DMS 273 (cell line): ENCODE measurements at regions not wholly inside any gene's neighbourhood (a gene's known extent, or its start where the extent isn't known, plus 50 kb on each side); places are given as distances from the start of the nearest gene placed in this dataset.
"Not testable (repeated sequence)": the region's sequence is repeated elsewhere in the genome, so short reads cannot be mapped to it uniquely, and the experiment has no call there.

ENCODE experiments used
- DNase-seq: peaks from one replicate; lab custom pipeline; 2025; ENCODE audit not compliant: unreplicated experiment; lab: John Stamatoyannopoulos, UW

DNA sequence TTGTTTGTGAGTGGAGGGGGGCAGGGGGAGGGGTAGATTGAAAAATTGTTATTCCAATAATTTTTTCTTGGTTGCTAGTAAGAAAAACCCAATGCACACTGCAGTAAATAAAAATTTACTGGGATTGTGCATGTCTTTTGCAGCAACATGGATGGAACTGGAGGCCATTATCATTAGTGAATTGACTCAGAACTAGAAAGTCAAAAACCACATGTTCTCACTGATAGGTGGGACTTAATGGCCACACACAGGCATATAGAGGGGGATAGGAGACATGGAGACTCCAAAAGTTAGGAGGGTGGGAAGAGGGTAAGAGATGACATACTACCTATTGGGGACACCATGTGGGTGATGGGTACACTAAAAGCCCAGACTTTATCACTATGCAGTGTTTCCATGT is 67.2 kb downstream of the BUB3 start:
- DNase-seq = no peak

DNA sequence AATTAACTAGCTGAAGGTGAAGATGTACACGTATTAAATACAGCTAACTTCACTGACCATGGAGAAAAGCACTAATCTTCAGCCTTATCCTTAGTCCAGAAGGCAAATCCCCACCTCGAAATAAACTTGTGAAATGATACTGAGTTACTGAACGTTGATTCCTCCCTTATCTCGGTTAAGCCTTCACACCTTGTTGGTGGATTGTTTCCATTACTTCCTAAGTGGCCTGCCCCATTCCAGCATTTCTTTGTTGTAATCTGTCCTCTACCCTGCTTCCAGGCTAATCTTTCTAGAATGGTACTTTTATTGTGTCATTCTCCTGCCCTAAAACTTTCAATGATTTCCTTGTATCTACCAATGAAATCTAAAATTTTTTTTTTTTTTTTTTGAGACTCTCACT is 68.6 kb downstream of the BUB3 start:
- no peak for DNase-seq

DNA sequence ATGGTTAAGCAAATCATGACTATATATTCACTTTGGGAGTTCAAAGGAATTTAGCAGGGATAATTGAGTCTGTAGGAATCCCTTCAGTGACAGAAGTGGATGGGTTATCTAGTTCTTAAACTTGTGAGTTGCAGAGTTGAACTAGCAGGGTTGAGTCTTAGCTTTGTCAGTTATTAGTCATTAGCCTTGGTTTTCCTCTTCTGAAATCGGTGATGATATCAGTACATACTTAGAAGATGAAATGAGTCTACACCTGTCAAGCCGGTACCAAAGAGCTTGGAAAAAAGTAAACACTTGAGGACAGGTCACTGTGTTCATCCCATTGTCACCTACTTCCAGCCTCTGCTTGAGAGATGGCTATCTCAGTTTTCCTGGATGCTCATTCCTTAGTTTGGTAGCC is 73.5 kb downstream of the BUB3 start:
- no peak for DNase-seq

DNA sequence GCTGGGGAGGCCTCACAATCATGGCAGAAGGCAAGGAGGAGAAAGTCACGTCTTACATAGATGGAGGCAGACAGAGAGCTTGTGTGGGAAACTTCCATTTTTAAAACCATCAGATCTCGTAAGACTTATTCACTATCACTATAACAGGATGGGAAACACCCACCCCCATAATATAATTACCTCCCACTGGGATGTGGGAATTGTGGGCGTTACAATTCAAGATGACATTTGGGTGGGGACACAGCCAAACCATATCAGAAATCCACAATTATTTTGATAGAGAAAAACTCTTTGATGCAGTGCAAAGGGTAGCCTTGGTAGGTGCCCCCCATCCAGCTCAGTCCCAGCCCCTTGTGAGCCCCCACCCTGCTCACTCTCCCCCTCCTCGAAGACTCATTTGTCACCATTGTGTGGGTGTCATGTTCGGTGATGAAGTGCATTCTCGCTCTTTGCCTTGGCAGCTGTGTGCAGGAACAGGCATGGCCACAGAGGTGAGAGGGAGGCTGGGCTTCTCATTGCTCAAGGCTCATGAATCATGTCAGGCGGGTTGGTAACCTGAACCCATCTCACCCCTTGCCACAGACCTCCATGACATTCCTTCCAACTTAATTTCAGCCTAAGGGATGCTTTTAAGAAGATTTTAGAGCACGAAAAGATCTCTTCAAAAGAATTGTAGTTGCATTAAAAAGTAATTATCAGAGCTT is 75.9 kb downstream of the BUB3 start:
- no peak for DNase-seq

DNA sequence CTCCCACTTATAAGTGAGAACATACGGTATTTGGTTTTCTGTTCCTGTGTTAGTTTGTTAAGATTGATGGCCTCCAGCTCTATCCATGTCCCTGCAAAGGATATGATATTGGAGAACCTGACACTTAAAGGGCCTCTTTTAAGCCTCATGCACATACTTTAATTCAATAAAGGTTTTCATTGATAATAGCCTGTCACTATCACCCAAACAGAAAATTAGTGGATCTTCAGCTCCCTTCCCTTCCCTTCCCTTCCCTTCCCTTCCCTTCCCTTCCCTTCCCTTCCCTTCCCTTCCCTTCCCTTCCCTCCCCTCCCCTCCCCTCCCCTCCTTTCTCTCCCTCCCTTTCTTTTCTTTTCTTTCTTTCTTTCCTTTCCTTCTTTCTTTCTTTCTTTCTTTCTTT is 78.7 kb downstream of the BUB3 start:
- not testable (repeated sequence) for DNase-seq

DNA sequence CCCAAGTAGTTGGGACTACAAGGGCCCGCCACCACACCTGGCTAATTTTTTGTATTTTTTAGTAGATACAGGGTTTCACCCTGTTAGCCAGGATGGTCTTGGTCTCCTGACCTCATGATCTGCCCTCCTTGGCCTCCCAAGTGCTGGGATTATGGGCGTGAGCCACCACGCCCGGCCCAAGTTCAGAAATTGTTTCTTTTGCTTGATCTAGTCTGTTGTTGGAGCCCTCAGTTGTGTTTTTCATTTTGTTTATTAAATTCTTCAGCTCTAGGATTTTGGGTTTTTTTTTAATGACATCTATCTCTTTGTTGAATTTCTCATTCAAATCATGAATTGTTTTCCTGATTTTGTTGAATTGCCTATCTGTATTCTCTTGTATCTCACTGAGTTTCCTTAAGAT is 80.8 kb downstream of the BUB3 start:
- not testable (repeated sequence) for DNase-seq

DNA sequence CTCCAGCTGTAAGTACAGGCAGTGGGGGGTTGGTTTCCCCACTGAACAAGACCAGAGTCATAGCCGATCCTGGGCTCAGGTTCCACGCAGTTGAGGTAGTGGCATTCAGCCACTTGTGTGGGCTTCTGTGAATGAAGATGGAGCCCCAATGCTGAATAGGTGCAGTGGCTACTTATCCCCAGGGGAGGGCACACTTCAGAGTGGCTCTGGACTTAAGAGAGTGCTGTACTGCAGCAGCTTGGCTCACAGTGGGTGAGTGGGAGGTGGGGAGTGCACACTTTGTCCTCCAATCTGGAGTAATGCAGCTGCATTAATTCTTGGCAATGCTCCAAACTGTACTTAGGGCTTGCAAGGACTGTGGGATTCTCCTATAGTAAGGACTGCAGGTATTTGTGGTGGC is 81.9 kb downstream of the BUB3 start:
- peak; percentile 62 for DNase-seq

DNA sequence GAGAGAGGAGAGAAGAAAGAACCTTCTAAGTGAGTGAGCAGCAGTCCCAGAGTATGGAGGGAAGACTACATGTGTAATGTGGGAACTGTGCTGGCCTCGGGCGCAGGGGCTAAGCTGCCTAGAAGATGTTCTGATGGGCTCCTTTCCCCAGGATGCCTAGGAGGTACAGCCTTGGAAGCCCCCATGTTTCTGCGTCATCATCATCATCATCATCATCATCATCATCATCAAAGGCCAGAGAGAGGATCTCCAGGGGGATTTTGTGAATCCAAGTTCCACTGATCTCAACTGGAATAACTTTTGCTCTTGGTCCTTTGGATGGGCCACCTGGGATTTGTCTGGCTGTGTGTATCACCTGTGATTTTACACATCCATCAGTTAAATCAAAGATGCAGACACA is 86.0 kb downstream of the BUB3 start:
- DNase-seq = no peak

DNA sequence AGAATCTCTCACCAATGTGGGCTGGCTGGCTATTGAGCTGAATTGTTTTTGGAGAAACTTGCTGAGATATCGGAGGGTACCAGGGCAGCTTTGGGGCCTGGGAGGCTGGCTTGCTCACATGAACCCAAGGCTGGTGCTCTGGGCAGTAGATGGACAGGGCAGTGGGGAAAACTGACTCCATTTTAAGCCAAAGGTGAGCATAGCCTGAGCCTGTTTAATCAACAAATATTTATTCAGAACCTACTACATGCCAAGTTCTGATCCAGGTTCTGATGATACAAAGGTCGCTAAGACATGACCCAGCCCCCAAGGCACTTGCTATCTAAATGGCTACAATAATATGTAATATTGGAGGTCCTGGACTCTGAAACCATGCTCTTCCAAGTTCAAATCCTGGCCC is 86.6 kb downstream of the BUB3 start:
- DNase-seq = no peak

DNA sequence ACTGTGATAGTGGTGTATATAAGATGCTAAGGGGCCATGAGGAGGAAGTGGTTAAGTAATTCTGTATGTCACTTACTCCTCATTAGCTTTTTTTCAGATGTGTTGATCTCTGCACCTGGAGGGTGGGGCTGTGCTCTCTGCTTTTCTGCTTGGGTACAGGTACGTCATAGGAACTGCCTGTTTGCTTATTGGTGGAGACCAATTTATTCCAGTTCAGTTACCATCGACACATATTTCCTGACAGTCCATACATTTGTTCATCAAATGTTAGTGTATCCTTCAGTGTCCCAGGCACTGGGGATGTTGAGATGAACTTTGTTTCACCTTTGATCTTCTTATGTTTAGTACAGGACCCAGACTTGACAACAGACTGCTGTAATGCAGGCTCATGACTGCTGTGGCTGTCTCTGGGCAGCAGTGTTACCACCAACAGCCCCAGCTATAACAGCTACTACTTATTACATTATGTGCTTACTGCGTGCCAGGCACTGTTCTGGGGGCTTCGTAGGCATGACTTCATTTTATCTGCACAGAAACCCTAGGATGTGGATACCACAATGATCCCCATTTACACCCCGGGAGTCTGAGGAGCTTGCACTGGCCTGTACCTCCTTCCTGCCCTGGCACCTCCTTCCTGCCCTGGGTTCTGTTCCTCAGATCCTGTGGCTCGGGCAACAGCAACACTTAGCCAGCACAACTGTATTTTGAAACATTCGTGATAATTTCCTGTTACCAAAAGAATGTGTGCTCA is 87.4 kb downstream of the BUB3 start:
- DNase-seq = no peak

DNA sequence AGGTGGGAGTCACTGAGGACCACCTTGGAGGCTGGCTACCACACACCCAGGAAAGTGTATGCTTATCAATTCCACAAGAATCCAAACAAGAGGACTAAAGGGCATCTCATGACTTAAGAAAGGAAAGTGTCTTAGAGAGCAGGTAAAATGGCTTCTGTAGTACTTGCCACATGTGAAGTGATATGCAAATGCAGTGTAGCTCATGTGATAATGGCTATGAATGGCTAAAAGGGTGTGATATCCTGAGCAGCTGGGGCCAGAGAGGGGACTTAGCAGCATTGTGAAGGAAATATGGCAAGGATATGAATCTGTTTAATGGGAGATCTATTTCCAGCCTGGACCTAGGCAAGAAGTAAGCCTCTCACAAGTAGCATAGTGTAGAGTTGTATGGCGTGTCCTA is 90.5 kb downstream of the BUB3 start:
- DNase-seq = no peak

DNA sequence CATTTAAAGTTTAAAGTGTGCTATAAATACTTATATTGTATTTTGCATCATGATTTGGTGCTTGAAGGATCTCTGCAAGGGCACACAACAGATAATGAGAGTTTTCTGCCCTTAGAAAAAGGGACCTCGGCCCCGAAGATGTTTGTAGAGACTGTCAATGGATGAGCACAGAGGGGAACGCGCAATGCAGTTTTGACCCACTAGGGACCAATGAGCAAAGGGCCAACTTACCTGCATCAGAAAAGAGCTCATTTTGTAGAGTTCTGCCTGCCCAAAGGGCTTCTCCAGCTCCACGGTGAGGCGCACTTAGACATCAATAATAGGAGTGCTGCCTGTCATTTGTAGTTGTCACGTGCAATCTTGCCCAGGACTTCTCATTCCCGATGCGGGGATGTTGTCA is 91.1 kb downstream of the BUB3 start:
- DNase-seq = no peak

DNA sequence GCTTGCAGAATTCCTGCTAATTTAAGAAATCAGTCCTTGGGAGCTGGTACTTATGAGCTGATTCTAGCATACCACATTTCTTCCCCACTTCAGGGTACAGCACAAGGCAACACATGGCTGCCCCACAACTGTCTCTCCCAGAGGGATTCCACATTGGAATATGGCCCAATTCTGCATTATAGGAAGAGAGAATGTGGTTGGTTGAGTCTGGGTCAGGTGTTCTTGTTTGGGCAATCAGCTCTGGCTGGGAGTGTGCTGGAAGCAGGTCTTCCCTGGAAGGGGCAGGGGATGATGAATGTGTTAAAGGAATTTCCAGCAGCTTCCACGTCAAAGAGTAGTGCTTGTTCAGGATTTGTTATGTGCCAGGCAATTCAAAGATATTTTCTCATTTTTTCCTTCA is 95.7 kb downstream of the BUB3 start:
- peak; percentile 77 for DNase-seq

DNA sequence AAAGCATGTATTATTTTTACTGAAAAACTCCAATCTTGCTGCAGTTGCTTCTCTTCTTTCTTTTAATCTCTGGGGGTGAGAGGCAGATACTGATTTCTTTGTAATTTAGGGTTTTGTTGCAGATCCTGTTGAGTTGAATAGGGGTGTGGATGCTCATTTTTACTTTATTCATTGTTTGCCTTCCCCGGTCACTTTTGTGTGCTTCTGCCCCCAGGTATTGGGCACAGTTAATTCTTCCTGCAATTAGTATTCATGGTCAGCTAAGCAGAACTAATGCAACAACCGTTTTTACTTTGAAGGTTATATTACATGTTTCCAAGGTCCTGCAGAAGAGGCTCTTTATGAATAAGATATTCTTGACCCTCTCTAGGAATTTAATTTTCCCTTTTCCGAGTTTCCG is 96.4 kb downstream of the BUB3 start:
- DNase-seq = no peak

DNA sequence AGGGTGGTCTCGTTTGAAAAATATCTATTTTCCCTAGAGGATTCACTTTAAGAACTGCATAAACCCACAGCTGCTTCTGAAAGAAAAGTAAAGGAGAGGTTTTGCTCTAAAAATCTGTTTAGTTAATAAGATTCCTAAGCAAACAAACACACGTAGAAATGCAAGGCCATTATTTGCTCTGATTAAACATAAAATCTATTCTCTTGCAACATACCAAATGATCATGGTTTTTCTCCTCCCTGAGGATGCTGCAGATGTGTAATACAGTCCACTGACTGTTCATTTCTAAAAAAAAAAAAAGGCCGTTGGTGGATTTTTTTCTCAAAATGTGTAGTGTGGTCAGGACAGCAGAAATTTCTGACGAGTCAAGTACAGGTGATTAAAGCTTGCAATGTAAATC is 98.6 kb downstream of the BUB3 start:
- DNase-seq = no peak

DNA sequence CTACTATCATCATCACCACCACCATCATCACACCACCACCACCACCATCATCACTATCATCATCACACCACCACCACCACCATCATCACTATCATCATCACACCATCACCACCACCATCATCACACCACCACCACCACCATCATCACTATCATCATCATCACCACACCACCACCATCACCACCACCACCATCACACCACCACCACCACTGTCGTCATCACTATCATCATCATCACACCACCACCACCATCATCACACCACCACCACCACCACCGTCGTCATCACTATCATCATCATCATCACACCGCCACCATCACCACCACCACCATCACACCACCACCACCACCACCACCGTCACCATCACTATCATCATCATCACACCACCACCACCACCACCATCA is 100.1 kb downstream of the BUB3 start:
- not testable (repeated sequence) for DNase-seq

DNA sequence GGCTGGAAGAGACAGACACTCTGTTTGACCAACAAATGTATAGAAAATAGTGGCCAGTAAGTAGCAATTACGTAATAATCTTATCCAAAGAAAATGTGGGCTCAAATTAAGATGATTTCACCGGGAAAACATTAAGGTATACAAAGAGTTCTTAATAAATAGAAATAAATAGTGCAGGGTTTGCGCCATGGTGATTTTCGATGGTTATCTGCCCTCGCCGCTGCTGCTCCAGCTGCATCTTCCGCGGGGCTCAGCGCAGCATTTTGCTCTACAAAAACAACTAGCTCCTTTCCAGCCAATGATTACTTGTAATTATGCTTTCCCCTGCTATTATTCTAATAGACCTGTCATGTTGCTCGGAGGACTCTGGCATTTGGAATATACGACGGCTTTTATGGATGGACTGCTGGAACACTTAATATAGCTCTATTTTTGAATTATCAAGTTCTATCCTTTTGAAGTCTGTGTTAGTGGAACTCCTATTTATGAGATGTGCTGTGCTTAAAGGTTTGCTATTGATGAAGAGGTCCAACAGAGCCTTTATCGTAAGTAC is 103.8 kb downstream of the BUB3 start:
- DNase-seq = no peak

DNA sequence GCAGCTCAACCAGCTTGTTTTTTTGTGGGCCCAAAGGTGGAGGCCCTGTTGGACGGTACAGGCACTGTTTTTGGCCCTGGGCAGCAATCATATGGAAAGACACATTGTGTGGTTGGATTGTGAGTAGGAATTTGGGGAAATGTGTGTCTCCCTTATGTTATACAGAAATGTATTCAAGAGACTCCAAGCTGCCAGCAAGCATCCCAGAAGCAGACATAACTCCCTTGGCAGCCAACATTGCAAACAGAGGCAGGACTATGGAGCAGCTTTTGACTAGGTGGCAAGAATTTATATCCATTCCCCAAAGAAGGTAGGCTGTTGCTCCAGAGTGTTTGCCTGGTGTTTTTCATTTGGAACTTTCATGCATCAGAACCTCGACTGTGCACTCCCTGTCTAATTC is 104.9 kb downstream of the BUB3 start:
- no peak for DNase-seq

DNA sequence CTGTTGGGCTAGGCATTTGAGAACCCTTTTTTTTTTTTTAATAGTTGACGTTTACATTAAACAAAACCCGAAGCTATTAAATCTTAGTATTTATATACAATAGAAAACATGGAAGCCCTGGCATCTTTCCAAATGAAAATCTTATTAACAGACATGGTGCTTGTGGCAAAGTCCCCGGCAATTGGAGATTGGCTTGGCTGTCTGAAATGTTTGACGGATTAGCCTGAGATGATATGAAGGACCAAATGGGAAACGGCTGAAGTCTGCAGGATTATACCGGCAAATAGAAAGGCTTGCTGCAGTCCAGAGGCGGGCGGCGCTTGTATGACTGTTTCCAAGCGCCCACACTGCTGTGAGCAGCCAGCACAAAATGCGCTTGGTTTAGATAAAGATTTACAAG is 105.6 kb downstream of the BUB3 start:
- no peak for DNase-seq

DNA sequence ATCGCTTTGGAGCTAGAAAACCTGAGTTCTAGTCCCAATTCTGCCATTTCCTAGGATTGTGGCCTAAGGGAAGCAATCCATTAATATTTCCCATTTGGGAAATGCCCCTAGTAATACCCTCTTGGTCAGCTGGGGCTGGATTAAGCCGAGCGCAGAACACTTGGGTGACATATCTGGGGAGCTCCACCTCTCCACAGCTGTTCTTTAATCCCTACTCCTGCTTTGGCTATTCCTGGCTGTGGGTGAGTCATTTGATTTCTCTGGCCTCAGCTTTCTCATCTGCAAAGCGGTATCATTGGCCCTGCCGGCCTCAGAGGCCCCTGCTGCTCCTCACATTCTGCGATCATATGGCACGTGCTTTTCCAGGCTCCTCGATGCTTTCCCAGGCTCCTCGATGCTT is 108.3 kb downstream of the BUB3 start:
- DNase-seq = no peak

DNA sequence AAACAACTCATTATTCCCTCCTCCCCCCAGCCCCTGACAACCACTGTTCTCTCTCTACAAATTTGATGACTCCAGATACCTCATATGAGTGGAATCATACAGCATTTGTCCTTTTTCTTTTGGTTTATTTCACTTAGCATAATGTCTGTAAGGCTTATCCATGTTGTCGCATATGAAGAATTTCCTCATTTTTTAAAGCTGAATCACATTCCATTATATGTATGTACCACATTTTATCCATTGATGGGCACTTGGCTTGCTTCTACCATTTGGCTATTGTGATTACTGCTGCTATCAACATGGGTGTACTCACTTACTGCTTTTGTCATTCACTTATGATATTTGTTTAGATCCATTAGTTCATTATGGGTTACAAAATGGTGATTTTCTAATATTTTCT is 112.8 kb downstream of the BUB3 start:
- no peak for DNase-seq

DNA sequence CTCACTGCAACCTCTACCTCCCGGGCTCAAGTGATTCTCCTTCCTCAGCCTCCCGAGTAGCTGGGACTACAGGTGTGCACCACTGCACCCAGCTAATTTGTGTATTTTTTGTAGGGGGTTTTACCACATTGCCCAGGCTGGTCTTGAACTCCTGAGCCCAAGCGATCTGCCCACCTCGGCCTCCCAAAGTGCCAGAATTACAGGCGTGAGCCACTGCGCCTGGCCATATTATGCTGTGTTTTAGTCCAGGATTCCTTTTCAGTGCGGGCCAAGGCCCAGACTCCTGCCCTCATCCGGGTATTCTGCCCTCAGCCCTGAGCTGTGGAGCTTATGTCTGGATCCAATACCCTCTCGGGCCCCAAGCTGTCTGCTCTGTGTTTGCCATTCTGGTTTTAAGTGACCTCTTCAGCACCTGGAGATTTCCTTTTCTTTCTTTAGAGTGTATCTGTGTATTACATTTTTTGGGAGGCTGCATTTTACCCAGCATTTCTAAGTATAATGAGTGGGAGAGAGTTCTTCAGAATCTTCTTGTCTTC is 114.9 kb downstream of the BUB3 start:
- DNase-seq = no peak
